Kidney (tissue), 13 donors: ENCODE measurements at regions not wholly inside any gene's neighbourhood (a gene's known extent, or its start where the extent isn't known, plus 50 kb on each side); places are given as distances from the start of the nearest gene placed in this dataset.

ENCODE experiments used
- DNase-seq, 5 donors: peaks; one replicate each; pipeline ENCODE4 v3.0.0-alpha.2; 2013 to 2020
- FAIRE-seq: peaks from 2 replicates; lab custom pipeline; 2012; peaks lifted over from hg19 to GRCh38; lab: Jason Lieb, UNC
- H3K27ac ChIP-seq, 2 donors: one replicate each; pipeline ENCODE4 v1.7.0; 2013; ENCODE audit warnings: low read depth in 2 of 2, low read length in 2 of 2, inconsistent platforms in 1 of 2
- H3K27me3 ChIP-seq: one replicate; pipeline ENCODE4 v1.7.1; 2013; ENCODE audit warnings: low read length, inconsistent platforms; ENCODE audit not compliant: control insufficient read depth, insufficient read depth
- H3K36me3 ChIP-seq, 3 donors: one replicate each; pipeline versions ENCODE4 v1.7.0 to v1.7.1; 2013; ENCODE audit warnings: low read length in 3 of 3, control low read depth in 1 of 3, inconsistent platforms in 1 of 3; ENCODE audit not compliant: insufficient read depth in 3 of 3, control insufficient read depth in 2 of 3
- H3K4me1 ChIP-seq, 3 donors: one replicate each; pipeline versions ENCODE4 v1.7.0 to v1.7.1; 2013; ENCODE audit warnings: low read length in 3 of 3, inconsistent platforms in 1 of 3, low read depth in 1 of 3; ENCODE audit not compliant: control insufficient read depth in 2 of 3, insufficient read depth in 2 of 3
- H3K4me3 ChIP-seq, 3 donors: one replicate each; pipeline versions ENCODE4 v1.7.0 to v1.8.1; 2013; ENCODE audit warnings: low read length in 3 of 3, control low read depth in 1 of 3, inconsistent platforms in 1 of 3
- H3K9ac ChIP-seq, 3 donors: one replicate each; pipeline versions ENCODE4 v1.7.0 to v1.7.1; 2013; ENCODE audit warnings: low read length in 3 of 3, control low read depth in 1 of 3, inconsistent platforms in 1 of 3
- H3K9me3 ChIP-seq, 3 donors: one replicate each; pipeline versions ENCODE4 v1.7.0 to v1.7.1; 2013; ENCODE audit warnings: low read length in 3 of 3, control low read depth in 1 of 3, inconsistent platforms in 1 of 3; ENCODE audit not compliant: control insufficient read depth in 2 of 3, insufficient read depth in 1 of 3
- intact Hi-C: fragments of 100-400 bp; cut with DNase I; formaldehyde crosslinking; loops from one replicate; pipeline ENCODE4 v1.11.1; 2022
- TF ChIP-seq, protein P1 (sequence below): IDR thresholded peaks from 3 replicates; pipeline ENCODE4 v1.5.1; 2012; ENCODE audit warnings: mild to moderate bottlenecking, moderate library complexity, borderline replicate concordance; ENCODE audit not compliant: insufficient read depth; ENCODE audit errors: extremely low read depth
- donor health status: control.
- donor health status: control.
- donor health status: control.
- donor health status: control.
- donor health status: control.
- donor health status: DM: yes; HTN: yes; CAD: no.
- donor health status: Normal renal cell carcinoma (clear cell type).

GRCh38 chr12:67370979-67371378 is 101.8 kb downstream of the CAND1 start:
- no peak for FAIRE-seq
- DNase-seq: no peak
- Histone ChIP-seq H3K27me3 (no peaks in the 10 kb centered on the region), H3K9ac (no peak overlapping the region), H3K4me1 (no peaks in the 10 kb centered on the region), H3K9me3 (no peaks in the 10 kb centered on the region), H3K27ac (no peak overlapping the region), H3K4me3 (no peak overlapping the region), H3K36me3 (no peaks in the 10 kb centered on the region)
- intact Hi-C loops: no loop called here
- TF ChIP-seq, protein P1, sequence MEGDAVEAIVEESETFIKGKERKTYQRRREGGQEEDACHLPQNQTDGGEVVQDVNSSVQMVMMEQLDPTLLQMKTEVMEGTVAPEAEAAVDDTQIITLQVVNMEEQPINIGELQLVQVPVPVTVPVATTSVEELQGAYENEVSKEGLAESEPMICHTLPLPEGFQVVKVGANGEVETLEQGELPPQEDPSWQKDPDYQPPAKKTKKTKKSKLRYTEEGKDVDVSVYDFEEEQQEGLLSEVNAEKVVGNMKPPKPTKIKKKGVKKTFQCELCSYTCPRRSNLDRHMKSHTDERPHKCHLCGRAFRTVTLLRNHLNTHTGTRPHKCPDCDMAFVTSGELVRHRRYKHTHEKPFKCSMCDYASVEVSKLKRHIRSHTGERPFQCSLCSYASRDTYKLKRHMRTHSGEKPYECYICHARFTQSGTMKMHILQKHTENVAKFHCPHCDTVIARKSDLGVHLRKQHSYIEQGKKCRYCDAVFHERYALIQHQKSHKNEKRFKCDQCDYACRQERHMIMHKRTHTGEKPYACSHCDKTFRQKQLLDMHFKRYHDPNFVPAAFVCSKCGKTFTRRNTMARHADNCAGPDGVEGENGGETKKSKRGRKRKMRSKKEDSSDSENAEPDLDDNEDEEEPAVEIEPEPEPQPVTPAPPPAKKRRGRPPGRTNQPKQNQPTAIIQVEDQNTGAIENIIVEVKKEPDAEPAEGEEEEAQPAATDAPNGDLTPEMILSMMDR: no peak

DNA sequence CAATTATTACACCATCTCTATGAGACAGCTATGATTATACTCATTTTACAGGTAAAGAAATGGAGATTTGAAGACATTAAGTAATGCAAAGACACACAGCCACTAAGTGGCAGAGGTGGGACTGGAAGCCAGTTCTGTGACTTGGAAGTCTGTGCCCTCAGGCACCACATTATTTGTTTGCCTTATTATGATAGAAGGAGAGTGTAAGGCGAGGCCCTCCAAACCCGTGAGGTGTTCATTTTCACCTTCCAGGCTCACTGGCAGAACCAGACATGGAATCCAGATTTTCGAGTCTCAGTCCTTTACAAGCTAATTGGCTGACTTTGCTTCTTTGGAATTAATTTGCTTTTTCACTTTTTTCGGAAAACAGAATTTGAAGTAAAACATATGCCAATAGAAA is 107.9 kb downstream of the CAND1 start:
- H3K27ac ChIP-seq: no peak overlapping the region
- no peaks in the 10 kb centered on the region for H3K27me3 ChIP-seq
- H3K36me3 ChIP-seq: no peaks in the 10 kb centered on the region
- intact Hi-C loops: no loop called here
- no peak overlapping the region for H3K9ac ChIP-seq
- H3K4me1 ChIP-seq: no peaks in the 10 kb centered on the region
- no peaks in the 10 kb centered on the region for H3K9me3 ChIP-seq
- H3K4me3 ChIP-seq: no peak overlapping the region
- FAIRE-seq: no peak
- no peak for DNase-seq
- TF ChIP-seq, protein P1: no peak

DNA sequence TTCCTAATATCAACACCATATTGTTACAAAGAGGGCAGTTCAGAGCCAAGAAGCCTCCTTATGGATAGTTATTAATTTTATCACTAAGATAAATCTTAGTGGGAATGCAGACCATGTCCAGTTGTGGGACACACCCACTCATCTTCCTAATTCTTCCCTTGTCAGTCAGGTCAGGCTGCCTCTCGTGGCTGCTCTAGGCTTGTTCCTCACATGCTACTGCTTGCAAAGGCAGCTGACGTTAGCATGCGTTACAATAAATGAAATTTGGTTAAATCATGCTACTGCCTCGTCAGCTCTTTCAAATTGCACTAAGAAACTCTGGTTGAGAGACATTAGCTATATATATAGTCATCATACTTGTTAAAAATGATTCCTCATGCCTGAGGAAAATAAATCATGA is 108.4 kb downstream of the CAND1 start:
- H3K36me3 ChIP-seq: no peaks in the 10 kb centered on the region
- TF ChIP-seq, protein P1: no peak
- no peaks in the 10 kb centered on the region for H3K9me3 ChIP-seq
- intact Hi-C loops: no loop called here
- H3K9ac ChIP-seq: no peak overlapping the region
- DNase-seq (no peak), FAIRE-seq (no peak)
- no peaks in the 10 kb centered on the region for H3K4me1 ChIP-seq
- H3K4me3 ChIP-seq: no peak overlapping the region
- H3K27me3 ChIP-seq: no peaks in the 10 kb centered on the region
- H3K27ac ChIP-seq: no peak overlapping the region

GRCh38 chr12:67382241-67382871 is 113.2 kb downstream of the CAND1 start:
- peak; percentile 17 for FAIRE-seq
- no peak overlapping the region for H3K27ac ChIP-seq
- H3K9me3 ChIP-seq: no peaks in the 10 kb centered on the region
- no peaks in the 10 kb centered on the region for H3K27me3 ChIP-seq
- TF ChIP-seq, protein P1: no peak
- H3K9ac ChIP-seq: no peak overlapping the region
- no peaks in the 10 kb centered on the region for H3K36me3 ChIP-seq
- intact Hi-C loops: no loop called here
- no peaks in the 10 kb centered on the region for H3K4me1 ChIP-seq
- peak in 1 of 5 donors; percentile 35 for DNase-seq
- H3K4me3 ChIP-seq: no peak overlapping the region
